ENCODE measurements at regions not wholly inside any gene's neighbourhood (a gene's known extent, or its start where the extent isn't known, plus 50 kb on each side); places are given as distances from the start of the nearest gene placed in this dataset.

- no peak for DNase-seq (ENCODE audit: low read depth)
Observed at GRCh38 chr11:129266536-129266935, 74.4 kb upstream of the ARHGAP32 start.

DNA sequence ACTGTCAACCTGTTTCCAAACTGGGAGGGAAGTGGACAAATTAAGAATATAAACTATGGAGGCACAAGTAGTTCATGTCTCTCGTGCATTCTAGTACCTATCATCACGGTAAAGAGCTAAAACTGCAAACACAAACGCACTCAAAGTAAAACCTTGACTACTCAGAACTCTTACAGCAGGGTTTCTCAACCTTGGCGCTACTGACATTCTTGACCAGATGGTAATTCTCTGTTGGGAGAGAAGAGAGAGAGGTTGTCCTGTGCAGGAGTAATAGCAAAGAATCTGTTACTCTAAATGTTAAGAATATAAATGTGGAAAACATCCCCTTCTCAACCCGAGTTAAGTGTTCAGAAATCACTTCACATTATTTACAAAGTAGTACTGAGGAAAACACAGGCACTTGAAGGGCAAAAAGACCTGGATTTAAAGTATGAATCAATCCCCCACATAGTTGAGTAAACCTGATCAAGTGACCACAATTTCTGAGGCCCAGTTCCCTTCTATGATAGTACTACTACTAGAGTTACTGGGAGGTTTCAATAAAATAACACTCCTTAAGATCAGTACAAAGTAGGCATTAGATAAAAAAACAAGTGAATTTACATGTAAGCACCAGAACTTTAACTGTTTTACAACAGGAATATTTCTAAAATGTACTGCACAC is 73.1 kb upstream of the ARHGAP32 start:
- DNase-seq (ENCODE audit: low read depth): no peak

GRCh38 chr11:129264114-129264513 is 72.0 kb upstream of the ARHGAP32 start:
- no peak for DNase-seq (ENCODE audit: low read depth)

DNA sequence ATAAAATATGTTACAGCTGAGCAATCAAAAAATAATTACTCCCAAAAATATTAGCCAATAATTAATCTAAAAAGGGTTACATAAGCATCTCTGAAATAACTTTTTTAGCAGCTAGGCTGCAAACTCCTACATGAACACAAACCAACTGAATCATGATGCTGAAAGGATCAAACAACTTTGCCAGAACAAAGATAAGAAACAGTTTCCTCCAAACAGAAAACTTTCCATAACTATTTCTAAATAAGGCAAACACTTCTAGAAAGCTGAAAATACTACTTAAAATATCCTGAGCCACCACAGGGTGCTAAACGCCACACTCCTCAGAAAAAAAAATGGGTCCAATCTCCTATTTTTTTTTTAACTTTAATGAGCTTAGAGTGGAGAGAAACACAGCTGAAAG is 68.6 kb upstream of the ARHGAP32 start:
- no peak for DNase-seq (ENCODE audit: low read depth)

DNA sequence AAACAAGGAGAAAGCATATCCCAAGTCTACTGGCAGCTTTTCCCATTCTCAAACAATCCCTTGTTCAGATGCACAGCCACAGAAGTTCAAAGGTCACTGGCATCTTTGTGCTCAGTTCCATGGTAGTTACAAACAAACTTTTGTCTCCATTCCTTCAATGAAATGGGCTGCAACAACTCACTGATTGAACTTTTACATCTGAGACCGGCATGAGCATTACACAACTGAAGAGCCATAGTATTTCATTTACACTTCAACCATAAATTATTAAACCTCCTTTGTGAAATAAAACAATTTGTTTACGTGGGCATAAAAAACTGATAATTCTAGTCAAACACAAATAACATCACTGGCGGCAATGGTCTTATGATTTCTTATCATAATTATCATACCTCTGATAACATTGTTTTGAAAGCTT is 67.8 kb upstream of the ARHGAP32 start:
- DNase-seq (ENCODE audit: low read depth): no peak

GRCh38 chr11:129258205-129258604 is 66.1 kb upstream of the ARHGAP32 start:
- no peak for DNase-seq (ENCODE audit: low read depth)

DNA sequence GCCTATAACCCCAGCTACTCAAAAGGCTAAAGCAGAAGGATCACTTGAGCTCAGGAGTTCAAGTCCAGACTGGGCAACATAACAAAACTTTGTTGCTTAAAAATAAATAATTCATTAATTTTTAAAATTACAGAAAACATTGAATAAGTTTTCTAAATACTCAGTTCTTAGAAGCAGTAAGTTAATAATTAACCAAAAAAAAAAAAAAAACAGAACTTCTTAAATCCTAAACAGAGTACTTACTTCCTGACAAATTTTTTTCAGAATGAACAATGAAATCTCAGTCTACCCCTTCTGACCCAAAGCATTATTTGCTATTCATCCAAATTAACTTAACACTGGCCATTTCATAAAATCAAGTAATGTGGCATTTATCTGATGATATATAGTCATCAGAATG is 65.4 kb upstream of the ARHGAP32 start:
- no peak for DNase-seq (ENCODE audit: low read depth)

DNA sequence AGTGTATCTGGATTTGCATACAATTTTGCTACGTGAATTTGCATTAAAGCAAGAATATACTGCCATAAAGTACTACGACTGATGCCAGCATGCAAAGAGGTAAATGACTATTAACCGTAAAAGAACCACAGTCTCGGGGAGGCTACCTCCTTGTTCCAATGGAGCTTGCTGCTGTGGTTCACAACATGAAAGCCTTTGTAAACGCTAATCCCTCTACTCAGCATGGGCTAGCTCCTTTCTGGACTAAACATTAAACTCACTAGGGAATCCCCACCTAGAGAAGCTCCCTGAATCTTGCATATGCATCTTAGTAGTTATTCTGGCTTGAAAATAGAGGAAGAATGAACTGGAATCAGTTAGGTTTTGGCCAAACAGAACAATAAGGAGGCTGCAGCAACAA is 60.5 kb upstream of the ARHGAP32 start:
- no peak for DNase-seq (ENCODE audit: low read depth)

- DNase-seq (ENCODE audit: low read depth): no peak
Observed at GRCh38 chr11:129251067-129251466, 58.9 kb upstream of the ARHGAP32 start.

GRCh38 chr11:129249923-129250322 is 57.8 kb upstream of the ARHGAP32 start:
- no peak for DNase-seq (ENCODE audit: low read depth)

DNA sequence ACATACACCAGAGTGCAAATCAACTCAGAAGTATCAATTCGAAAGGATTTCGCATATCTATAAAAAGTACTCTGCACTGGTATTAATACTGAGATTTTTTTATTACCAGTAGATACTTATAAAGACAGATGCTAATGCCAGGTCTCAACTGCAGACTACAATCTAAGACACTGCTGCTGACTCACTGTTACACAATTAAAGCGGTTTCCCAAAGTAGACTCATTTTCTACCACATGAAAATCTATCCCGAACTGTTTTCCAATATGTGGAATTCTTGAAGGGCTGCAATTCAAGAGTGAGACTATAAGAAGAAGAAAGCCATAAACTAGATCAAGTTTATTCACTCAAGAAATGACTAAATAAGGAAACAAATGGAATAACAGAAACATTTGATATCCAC is 57.2 kb upstream of the ARHGAP32 start:
- DNase-seq (ENCODE audit: low read depth): no peak

GRCh38 chr11:129248618-129249017 is 56.5 kb upstream of the ARHGAP32 start:
- DNase-seq (ENCODE audit: low read depth): no peak

GRCh38 chr11:129247135-129247534 is 55.0 kb upstream of the ARHGAP32 start:
- DNase-seq (ENCODE audit: low read depth): no peak

- DNase-seq (ENCODE audit: low read depth): no peak
Observed at GRCh38 chr11:129242855-129243254, 50.7 kb upstream of the ARHGAP32 start.
